Spinal cord (tissue), 9 donors: ENCODE measurements at regions not wholly inside any gene's neighbourhood (a gene's known extent, or its start where the extent isn't known, plus 50 kb on each side); places are given as distances from the start of the nearest gene placed in this dataset.

ENCODE experiments used
- DNase-seq, 6 donors: peaks; one replicate each; pipeline versions ENCODE4 v3.0.0 to v3.0.0-alpha.2; 2013 to 2015; ENCODE audit warnings: low spot score in 6 of 6, low read depth in 4 of 6
- H3K27ac ChIP-seq: one replicate; pipeline ENCODE4 v1.5.1; 2013; ENCODE audit warnings: low read depth, low read length, control low read depth
- H3K27me3 ChIP-seq: one replicate; pipeline ENCODE4 v1.6.1; 2013; ENCODE audit warnings: low read length; ENCODE audit not compliant: control insufficient read depth, insufficient read depth
- H3K36me3 ChIP-seq: one replicate; pipeline ENCODE4 v1.6.1; 2013; ENCODE audit warnings: low read length; ENCODE audit not compliant: control insufficient read depth, insufficient read depth
- H3K4me1 ChIP-seq: one replicate; pipeline ENCODE4 v1.6.1; 2013; ENCODE audit warnings: low read length; ENCODE audit not compliant: control insufficient read depth, insufficient read depth
- H3K4me3 ChIP-seq: one replicate; pipeline ENCODE4 v1.5.1; 2013; ENCODE audit warnings: low read depth, low read length, control low read depth
- H3K9me3 ChIP-seq: one replicate; pipeline ENCODE4 v1.6.1; 2013; ENCODE audit warnings: low read length; ENCODE audit not compliant: control insufficient read depth, insufficient read depth
- WGBS: methylation state at CpG from one replicate; pipeline ENCODE4 v1.1.5; 2013; ENCODE audit warnings: missing lambda C conversion rate; ENCODE audit not compliant: insufficient coverage; 5-methylcytosine and 5-hydroxymethylcytosine counted together
- donor health status: healthy.

DNA sequence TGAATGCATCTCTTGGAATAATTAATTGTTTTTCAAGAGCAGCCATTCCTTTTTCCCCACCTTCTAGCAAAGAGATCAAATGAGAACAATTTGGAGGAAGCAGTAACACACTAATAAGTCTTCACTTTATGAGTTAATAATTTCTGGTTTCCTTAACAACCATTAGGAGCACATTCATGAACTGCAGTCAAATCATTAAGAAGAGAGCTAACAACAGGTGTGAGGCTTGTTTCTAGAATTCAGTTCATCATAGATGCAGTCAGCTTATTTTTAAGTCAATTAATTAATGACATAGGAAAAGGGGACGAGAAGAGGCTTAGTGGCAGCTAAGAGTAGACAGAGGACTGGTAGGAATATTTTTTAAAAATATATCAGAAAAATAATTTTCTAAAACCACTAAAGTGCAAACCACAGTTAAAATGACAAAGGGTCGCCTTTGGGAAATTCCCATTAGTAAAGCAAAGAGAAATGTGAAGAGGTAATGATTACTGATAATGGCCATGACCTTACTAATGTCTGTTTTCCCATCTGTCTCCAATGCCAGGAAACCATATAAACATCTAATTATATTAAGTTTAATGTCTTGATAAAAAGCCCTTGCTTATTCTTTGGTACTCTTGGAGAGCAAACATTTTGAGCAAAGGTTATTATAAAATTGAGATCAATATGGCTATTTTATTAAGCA, 184.2 kb downstream of the KCNJ2 start:
- Histone ChIP-seq H3K9me3 (no peaks in the 10 kb centered on the region), H3K4me3 (no peak overlapping the region), H3K27me3 (no peaks in the 10 kb centered on the region), H3K4me1 (no peaks in the 10 kb centered on the region), H3K27ac (no peak overlapping the region), H3K36me3 (no peaks in the 10 kb centered on the region)
- no peak for DNase-seq
- no CpG with 5 or more reads among the region's 2 CpGs for WGBS

GRCh38 chr17:70355185-70355584, 185.9 kb downstream of the KCNJ2 start:
- H3K36me3 ChIP-seq: no peaks in the 10 kb centered on the region
- H3K27ac ChIP-seq: no peak overlapping the region
- no peak overlapping the region for H3K4me3 ChIP-seq
- no peaks in the 10 kb centered on the region for H3K9me3 ChIP-seq
- no peaks in the 10 kb centered on the region for H3K27me3 ChIP-seq
- H3K4me1 ChIP-seq: no peaks in the 10 kb centered on the region
- no CpG with 5 or more reads among the region's 2 CpGs for WGBS
- DNase-seq: no peak

DNA sequence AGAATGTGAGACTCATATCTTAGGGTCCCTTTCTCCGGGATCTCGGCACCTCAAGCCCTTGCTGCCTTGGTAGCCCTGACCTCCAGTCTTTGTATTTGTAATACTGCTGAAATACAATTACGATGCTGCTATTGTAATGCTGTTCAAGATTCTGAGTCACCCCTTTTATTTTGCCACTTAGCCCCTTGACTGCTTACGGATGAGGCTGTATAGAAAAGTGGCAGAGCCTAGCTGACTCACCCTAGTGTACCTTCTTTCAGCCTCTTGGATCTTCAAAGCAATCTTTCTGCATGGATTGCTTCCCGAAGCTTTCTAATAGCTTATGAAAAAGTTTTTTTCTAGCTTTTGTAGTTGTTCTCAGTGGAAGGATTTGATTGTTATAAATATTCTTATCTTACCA, 187.9 kb downstream of the KCNJ2 start:
- Histone ChIP-seq H3K36me3 (no peaks in the 10 kb centered on the region), H3K4me1 (no peaks in the 10 kb centered on the region), H3K27me3 (no peaks in the 10 kb centered on the region), H3K9me3 (no peaks in the 10 kb centered on the region), H3K27ac (no peak overlapping the region), H3K4me3 (no peak overlapping the region)
- DNase-seq: no peak
- 57% methylated on average over 1 of the region's 5 CpGs for WGBS

- Histone ChIP-seq H3K9me3 (no peaks in the 10 kb centered on the region), H3K27ac (no peak overlapping the region), H3K36me3 (no peaks in the 10 kb centered on the region), H3K4me1 (no peaks in the 10 kb centered on the region), H3K4me3 (no peak overlapping the region), H3K27me3 (no peaks in the 10 kb centered on the region)
- DNase-seq: peak in 1 of 6 donors; percentile 26
- WGBS: no CpG with 5 or more reads among the region's 2 CpGs
Observed at GRCh38 chr17:70365091-70365583, 195.8 kb downstream of the KCNJ2 start.

DNA sequence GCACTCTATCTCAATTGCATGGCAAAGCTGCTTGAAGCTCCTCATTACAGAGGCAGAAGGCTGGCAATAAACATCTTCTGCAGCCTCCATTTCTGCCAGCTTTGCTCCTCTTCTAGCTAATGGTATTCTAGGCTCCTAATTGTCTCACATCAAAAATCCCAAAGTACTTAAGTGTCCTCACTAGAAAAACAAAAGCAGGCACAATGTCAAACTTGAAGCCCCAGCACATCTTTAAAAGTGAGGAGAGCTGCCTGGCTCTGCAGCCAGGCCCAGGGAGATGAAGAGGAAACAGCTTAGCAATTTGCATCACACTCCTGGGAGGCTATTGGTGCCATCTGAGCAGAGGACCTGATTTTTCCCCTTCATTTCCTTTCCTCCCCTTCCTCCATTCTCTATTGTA, 197.1 kb downstream of the KCNJ2 start:
- no peaks in the 10 kb centered on the region for H3K4me1 ChIP-seq
- no peak overlapping the region for H3K27ac ChIP-seq
- H3K36me3 ChIP-seq: no peaks in the 10 kb centered on the region
- peak in 3 of 6 donors; percentile 11 to 75 (median 72) for DNase-seq
- no peaks in the 10 kb centered on the region for H3K27me3 ChIP-seq
- H3K4me3 ChIP-seq: no peak overlapping the region
- H3K9me3 ChIP-seq: no peaks in the 10 kb centered on the region

DNA sequence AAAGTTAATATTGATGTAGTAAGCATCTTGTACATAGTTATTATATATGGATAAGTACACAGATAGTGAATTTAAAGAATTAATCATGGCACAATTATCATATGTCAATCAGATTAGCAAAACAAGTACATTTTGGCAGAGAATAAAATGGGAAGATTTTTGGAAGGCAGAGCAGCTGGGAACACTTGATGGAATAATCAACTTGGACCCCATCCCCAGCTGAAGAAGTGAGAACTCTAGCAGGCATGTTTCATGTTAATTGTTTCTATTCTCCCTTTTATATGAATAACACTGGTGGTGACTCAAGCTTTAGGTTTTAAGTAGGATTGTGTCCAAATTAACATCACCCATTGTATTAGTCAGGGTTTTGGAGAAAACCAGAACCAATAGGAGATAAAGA, 198.7 kb downstream of the KCNJ2 start:
- no peaks in the 10 kb centered on the region for H3K9me3 ChIP-seq
- no peaks in the 10 kb centered on the region for H3K27me3 ChIP-seq
- peak in 1 of 6 donors; percentile 69 for DNase-seq
- no peak overlapping the region for H3K27ac ChIP-seq
- no peak overlapping the region for H3K4me3 ChIP-seq
- no peaks in the 10 kb centered on the region for H3K36me3 ChIP-seq
- no peaks in the 10 kb centered on the region for H3K4me1 ChIP-seq

DNA sequence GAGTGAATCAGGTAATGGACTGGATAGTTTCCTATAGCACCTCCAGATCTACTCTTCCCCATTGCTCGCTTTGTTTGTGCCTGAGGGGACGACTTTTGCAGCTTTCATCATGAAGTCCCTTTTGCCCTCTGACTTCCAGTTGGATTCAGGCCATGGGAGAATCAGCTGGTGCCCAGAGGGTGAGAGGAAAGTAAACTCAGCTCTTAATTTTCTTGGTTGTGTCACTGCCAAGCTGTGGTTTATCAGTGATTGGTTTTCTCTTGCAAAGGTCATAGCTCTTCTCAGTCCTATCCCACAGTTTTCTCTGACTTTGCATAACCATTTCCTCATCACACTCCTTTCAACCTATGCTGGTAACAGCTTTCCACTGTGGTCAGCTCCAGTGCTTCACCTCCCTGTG, 200.1 kb downstream of the KCNJ2 start:
- WGBS: 100% methylated on average over 1 of the region's 2 CpGs
- no peak overlapping the region for H3K27ac ChIP-seq
- H3K36me3 ChIP-seq: no peaks in the 10 kb centered on the region
- H3K4me1 ChIP-seq: no peaks in the 10 kb centered on the region
- H3K9me3 ChIP-seq: no peaks in the 10 kb centered on the region
- H3K4me3 ChIP-seq: no peak overlapping the region
- no peak for DNase-seq
- H3K27me3 ChIP-seq: no peaks in the 10 kb centered on the region

DNA sequence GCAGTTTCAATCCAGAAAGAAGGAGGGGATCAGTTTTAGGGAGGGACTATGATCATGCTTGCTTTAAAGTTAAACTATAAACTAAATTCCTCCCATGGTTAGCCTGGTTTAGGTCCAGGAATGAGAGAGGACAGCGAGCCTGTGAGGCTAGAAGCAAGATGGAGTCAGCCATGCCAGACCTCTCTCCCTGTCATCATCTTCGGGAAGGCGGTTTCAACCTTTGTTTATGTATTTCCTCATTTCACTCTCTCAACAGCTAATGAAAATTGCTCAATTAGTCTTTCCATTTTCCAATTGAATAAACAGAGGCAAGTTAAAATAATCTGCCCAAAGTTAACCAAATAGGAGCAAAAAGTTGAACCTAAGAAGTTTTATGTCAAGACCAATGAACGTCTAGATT, 201.5 kb downstream of the KCNJ2 start:
- DNase-seq: no peak
- Histone ChIP-seq H3K27me3 (no peaks in the 10 kb centered on the region), H3K36me3 (no peaks in the 10 kb centered on the region), H3K27ac (no peak overlapping the region), H3K9me3 (no peaks in the 10 kb centered on the region), H3K4me1 (no peaks in the 10 kb centered on the region), H3K4me3 (no peak overlapping the region)
- WGBS: 86% methylated on average over 1 of the region's 4 CpGs

DNA sequence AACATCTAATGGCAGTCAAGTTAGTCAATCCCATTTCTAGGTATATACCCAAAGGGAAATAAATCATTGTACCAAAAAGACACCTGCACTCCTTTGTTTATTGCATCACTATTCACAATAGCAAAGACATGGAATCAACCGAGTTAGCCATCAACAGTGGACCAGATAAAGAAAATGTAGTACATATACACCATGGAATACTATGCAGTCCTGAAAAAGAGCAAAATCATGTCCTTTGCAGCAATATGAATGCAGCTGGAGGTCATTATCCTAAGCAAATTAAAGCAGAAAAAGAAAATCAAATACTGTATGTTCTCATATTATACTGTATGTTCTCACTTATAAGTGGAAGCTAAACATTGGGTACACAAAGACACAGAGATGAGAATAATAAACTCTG, 204.0 kb downstream of the KCNJ2 start:
- H3K27ac ChIP-seq: no peak overlapping the region
- no peaks in the 10 kb centered on the region for H3K27me3 ChIP-seq
- H3K4me1 ChIP-seq: no peaks in the 10 kb centered on the region
- WGBS: no CpG with 5 or more reads among the region's 1 CpG
- H3K4me3 ChIP-seq: no peak overlapping the region
- H3K9me3 ChIP-seq: no peaks in the 10 kb centered on the region
- no peak for DNase-seq
- H3K36me3 ChIP-seq: no peaks in the 10 kb centered on the region

- H3K9me3 ChIP-seq: no peaks in the 10 kb centered on the region
- H3K27me3 ChIP-seq: no peaks in the 10 kb centered on the region
- WGBS: no CpG with 5 or more reads among the region's 7 CpGs
- H3K36me3 ChIP-seq: no peaks in the 10 kb centered on the region
- DNase-seq: no peak
- H3K4me1 ChIP-seq: no peaks in the 10 kb centered on the region
- H3K4me3 ChIP-seq: no peak overlapping the region
- no peak overlapping the region for H3K27ac ChIP-seq
Observed at GRCh38 chr17:70374496-70374895, 205.2 kb downstream of the KCNJ2 start.
